Islet of Langerhans (tissue), 1 donor: ENCODE measurements at regions not wholly inside any gene's neighbourhood (a gene's known extent, or its start where the extent isn't known, plus 50 kb on each side); places are given as distances from the start of the nearest gene placed in this dataset.
"Not testable (repeated sequence)": the region's sequence is repeated elsewhere in the genome, so short reads cannot be mapped to it uniquely, and the experiment has no call there.

ENCODE experiments used
- FAIRE-seq: peaks from one replicate; lab custom pipeline; 2011; peaks lifted over from hg19 to GRCh38; lab: Jason Lieb, UNC

GRCh38 chr2:67777836-67778429 is 284.9 kb downstream of the C1D start:
- no peak for FAIRE-seq

- not testable (repeated sequence) for FAIRE-seq
Observed at GRCh38 chr2:67780841-67781240, 282.0 kb downstream of the C1D start.

DNA sequence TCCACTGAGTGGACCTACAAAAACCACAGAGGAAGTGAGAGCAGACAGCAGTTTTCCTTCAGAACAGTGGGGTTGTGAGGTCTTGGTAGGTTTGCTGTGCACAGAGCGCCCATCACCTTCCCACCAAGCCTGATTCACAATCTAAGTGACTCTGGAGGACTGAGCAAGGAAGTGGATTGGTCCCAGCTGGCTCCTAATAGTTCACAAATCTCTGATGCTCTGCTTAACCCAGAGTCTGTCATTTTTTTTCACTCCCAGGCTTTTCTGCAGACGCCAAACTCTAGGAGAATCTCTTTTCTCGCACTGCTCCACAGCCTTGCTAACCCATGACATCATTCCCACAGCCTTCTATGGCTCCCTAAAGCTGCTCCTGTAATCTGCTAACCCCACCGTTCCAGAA is 280.4 kb downstream of the C1D start:
- FAIRE-seq = no peak

DNA sequence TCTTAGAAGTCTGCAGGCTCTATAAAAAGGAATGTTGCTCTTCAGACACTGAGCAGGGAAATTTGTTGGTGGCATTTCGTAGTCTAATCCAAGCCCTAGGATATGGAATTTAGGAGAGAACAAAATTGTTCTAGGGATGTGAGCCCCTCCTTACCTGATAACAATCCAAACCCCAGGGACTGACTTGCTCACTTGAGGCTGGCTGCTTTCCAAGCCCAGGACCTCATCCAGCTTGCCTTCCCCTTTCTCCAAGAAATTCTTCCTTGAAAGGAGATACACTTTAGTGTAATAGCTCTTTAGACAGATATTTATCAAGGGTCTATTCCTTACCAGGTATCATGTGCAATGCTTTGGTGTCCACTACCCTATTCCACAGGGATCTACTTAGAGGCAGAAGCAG is 279.8 kb downstream of the C1D start:
- FAIRE-seq = no peak

DNA sequence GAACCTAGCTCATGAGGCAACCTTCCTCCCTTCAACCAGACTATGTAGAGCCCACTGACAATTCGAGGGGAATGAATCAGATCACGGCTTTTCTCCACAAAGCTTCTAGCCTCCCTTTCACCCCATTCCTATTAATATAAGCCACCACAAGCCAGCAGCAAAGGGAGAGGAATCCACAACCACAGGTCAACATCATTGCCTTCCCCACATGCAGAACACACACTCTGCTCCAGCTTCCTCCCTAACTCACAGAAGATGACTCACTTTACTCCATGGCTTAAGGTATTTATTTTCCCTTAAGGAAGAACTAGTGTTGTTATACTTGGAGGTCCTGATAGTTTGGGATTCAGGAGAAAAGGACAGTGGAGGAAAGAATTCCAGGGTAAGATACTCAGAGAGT is 272.2 kb downstream of the C1D start:
- FAIRE-seq = no peak

- FAIRE-seq = no peak
Observed at GRCh38 chr2:67792191-67792590, 270.6 kb downstream of the C1D start.

GRCh38 chr2:67792681-67793091 is 270.1 kb downstream of the C1D start:
- no peak for FAIRE-seq

DNA sequence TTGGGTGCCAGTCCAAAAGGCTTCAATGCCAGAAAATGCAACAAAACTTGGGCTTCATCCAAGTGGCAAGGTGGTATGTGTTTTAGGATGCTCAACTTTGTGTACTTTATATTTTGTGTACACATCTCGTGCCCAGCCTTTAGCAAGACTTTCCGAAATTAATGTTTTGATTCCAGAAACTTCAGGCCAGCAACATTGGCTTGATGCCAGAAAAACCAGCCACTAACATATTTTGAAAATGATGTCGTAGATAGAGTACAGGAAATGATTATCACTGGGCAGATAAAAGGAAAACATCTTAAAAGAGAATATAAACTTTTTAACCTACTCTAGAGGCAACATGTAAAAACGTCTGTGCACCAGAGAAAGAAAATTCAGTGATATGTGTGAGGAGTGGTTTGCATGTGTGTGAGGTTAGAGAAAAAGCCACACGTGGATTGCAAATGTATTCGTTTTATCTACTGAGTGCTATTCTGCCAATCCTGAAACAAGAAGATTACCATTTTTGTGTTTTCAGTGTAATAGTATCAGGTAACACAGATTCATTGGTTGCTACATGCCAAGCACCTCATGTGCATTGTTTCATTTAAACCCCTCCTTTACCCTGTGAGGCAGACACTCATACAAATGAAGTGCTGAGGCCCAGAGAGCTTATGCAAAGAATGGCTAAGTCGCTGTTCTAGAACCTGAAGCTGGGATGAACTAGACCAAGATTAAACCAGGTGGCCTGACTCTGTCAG is 264.8 kb downstream of the C1D start:
- no peak for FAIRE-seq

- FAIRE-seq = no peak
Observed at GRCh38 chr2:67798541-67799160, 264.2 kb downstream of the C1D start.

- FAIRE-seq = no peak
Observed at GRCh38 chr2:67799886-67800285, 262.9 kb downstream of the C1D start.

GRCh38 chr2:67802291-67802690 is 260.5 kb downstream of the C1D start:
- FAIRE-seq = no peak

DNA sequence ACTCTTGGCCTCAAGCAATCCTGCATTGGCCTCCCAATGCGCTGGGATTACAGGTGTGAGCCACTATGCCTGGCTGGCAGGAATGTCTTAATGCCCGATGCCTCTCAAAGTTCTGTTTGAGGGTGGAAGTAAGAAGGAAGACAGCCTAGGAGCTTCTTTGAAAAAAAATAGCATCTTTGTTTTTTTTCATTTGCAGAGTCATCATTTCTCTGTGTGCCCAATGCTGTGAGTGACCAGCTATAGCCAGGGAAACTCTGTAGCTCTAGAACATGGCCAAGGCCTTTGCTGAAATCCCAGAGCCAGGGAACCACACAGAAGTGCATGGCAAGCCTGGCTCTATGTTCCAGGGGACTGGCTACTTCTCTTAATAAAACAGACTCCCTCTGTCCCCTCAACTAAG is 260.0 kb downstream of the C1D start:
- FAIRE-seq = no peak

DNA sequence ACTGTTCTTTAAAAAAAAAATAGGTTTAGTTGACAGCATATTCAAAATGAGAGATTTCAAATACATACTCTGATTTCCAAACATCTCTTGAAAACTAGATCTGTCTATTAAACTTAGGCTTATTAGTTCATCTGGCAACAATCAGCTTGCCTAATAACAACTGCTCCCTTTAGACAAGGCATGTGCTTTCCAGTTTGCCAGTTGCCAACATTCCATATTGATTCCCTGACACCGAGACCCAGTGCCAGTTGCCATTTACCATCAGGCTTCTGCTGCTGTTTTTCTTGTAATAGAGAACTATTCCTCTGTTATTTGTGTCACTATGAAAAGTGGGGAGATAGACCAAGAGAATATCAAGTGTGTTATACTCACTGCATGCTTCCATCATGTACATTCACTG is 256.0 kb downstream of the C1D start:
- FAIRE-seq = no peak

GRCh38 chr2:67808112-67808511 is 254.7 kb downstream of the C1D start:
- FAIRE-seq = no peak

- FAIRE-seq = no peak
Observed at GRCh38 chr2:67812682-67813081, 250.1 kb downstream of the C1D start.

GRCh38 chr2:67823726-67824125 is 239.1 kb downstream of the C1D start:
- FAIRE-seq = no peak

DNA sequence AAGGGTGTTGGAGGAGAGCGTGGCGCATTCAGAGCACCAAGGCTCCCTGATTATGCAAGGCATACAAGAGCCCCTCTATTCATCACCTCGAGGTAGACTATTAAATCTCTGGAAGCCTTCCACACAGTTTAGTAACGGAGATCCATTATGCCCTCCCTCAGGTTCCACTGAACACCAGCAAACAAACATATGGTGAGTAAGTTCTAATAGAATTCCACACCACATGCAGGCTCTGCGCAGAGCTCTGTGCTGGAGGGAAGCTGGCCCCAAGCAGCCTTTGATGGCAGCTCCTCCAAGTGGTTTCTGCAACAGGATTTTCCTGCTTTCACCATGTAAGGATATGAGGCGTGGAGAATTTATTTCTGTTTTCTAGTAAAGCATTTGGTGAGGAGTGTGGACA is 238.6 kb downstream of the C1D start:
- FAIRE-seq = no peak

GRCh38 chr2:67825476-67825875 is 237.3 kb downstream of the C1D start:
- FAIRE-seq = peak; percentile 65

GRCh38 chr2:67828066-67828465 is 234.7 kb downstream of the C1D start:
- no peak for FAIRE-seq

DNA sequence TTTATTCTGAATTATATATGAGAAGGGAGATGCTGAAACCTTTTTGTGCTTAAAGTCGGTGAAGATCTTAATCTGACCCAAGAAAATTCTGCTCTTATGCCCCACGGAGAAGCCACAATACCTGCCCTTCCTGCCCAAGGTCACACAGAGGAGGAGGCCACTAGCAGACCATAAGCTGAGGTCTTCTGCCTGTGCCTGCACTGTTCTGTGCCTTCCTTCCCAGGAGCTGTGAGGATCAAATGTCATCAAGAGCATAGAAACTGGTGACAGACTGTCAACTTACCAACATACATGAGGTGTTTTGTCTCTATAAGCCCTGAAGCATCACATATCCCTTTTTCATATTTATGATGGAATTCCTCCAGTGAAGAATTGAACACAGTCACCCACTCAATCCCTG is 233.3 kb downstream of the C1D start:
- FAIRE-seq = no peak

DNA sequence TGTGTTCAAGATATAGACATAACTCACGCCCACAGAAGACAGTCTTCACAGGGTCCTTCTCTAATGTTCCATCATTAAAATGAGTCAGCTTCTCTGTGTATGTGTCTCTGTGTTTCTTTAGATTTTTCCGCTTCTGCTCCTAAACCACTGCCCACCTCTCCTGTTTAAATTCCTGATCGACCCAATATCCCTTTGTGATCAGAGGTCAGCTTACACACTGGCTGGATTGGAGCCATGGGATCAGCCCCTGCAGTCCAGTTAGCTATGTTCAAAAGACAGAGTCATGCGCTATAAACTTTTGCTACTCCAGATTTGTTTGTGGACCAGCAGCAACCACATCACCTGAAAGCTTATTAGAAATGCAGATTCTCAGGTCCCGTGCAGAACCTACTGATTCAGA is 229.2 kb downstream of the C1D start:
- no peak for FAIRE-seq

- no peak for FAIRE-seq
Observed at GRCh38 chr2:67834482-67834881, 228.3 kb downstream of the C1D start.

GRCh38 chr2:67835266-67835665 is 227.5 kb downstream of the C1D start:
- no peak for FAIRE-seq

- FAIRE-seq = no peak
Observed at GRCh38 chr2:67836866-67837265, 225.9 kb downstream of the C1D start.
